Hypothalamus (tissue), 51 donors: ENCODE measurements at regions not wholly inside any gene's neighbourhood (a gene's known extent, or its start where the extent isn't known, plus 50 kb on each side); places are given as distances from the start of the nearest gene placed in this dataset.

ENCODE experiments used
- DNase-seq, 51 donors: peaks; one replicate each; lab custom pipeline; 2025; lab: John Stamatoyannopoulos, UW

DNA sequence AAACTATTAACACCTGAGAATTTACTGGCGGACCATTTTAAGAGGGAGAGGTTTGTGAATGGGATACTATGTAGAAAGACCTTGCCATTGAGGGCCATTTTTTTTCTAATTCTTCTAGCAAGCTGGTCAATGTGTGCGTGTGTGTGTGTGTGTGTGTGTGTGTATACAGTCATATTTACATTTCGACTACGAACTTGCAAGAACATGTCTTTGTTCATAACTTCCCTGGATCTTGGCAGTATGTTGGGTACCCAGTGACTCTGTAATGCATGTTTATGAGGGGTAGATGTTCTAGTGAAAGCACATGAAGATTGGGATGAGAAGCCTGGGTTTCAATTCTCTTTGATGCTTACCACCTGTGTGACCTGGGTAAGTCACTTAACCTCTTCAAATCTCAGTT lies 133.6 kb downstream of the UBE2E3 start:
- DNase-seq: no peak

DNA sequence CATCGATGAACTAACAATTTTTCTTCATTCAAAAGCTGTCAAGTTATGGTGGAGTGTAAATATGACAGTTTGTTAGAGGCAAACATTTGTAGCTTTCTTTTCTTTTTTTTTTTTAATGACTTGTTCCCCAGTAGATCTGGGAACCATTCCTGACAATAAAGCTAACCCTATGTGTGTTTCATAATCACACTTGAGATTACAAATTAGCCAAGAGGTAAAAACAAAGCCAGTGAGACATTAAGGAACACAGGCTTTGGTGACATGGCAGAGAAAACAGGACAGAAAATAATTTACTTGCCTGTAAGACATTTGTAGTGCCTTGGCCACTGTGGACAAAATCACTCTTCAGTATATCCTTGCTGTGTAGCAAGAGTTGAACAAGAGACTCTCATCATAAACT lies 135.9 kb downstream of the UBE2E3 start:
- no peak for DNase-seq

DNA sequence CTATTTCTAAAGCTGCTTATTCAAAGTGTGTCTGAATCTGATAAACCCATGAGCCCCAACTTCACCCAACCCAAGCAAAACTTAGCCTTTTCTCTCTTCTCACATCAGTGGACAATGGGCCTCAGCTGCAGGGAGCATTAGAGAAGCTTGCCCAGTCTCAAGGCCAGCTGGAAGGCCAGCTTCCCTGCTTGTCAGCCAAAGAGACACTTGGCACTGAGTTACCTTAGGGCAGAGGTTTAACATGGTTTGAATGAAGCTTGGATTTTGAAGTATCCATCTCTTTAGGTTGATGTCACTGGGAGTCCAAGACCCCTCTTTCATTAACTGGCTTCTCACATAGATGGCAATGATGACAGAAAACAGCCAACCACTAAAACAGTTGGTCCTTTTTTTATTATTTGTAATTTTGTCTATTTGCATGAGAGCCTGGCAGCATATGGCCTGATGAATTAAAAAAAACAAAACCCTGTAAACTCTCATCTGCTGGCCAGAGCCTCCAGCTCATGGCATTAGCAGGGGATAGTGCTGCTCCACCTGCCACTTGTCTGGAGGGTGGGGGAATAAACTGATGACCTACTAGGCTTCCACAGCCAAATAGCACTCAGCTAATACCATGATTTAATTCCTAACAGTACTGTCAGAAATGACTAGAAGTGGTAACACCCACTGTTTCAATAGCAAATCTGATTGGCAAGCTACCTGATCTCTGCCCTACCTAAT lies 137.0 kb downstream of the UBE2E3 start:
- no peak for DNase-seq

DNA sequence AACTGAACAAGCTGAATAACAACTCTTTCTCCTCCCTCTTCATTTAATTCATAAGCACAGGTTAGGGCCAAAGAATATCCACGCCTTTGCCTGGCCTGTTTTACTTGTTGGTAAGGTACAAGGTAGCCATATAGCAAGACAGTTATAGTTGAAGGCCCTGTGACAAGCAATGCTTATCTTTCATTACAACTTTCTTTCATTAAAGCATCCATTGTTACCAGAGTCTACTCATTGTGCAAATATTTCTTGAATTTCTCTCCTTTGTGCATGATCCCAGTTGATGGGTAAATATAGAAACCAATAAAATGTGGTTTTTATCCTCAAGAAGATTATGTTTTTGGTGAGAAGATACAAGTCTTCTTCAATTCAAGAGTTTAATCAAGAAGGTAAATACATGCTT lies 140.2 kb downstream of the UBE2E3 start:
- DNase-seq: no peak

DNA sequence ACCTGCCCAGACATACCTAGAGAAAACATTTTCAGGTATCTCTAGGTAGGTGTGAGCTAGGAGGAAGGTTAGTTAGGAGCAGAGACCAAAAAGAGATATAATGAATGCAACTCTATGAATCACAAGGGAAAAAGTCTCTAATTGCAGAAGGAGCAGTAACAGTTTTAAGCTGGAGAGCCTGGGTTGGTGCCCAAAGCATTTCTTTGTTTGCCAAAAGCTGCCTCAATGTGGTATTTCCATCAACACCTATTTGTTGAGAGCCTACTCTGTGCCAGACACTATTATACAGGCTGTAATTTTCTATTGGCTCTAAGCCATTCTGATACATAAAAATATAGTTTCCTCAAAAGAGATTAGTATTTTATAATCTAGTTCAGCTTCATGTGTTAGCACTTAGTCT lies 141.6 kb downstream of the UBE2E3 start:
- no peak for DNase-seq

DNA sequence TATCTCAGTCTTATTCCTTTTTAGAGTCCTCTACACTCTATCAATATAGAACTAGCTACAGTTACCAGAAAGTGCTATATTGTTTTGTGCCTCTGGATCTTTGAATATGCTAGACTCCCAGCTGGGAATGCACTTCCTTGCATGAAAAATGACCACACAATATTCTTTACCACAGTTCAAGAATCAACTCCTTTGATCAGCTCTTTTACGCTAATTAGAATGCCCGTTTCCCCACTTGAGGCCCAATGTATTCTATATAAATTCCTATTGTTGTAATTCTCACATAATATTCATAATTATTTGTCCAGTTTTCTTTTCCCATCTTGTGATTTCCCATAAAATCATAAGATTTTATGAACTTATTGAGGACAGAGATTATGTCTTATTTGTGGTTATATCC lies 142.2 kb downstream of the UBE2E3 start:
- DNase-seq: no peak

DNA sequence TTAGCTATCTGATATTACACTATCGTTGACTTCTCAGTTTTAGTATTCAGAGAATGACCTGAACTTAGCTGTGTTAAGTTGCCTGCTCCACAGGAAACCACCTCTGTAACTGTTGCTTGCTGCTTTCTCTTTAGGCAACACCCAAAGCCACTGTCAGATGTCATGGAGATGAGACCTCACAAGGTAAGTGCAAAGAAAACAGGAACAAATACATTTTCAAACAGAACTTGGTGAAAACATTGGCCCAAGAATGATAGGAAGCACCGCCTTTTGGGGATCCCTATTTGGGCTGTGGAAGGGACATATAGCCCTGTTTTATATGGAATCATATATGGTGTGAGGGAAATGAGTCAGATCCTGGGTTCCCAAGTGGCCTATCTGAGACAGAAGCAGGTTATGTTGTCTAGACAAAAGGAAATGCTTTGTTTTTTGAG lies 143.4 kb downstream of the UBE2E3 start:
- no peak for DNase-seq

DNA sequence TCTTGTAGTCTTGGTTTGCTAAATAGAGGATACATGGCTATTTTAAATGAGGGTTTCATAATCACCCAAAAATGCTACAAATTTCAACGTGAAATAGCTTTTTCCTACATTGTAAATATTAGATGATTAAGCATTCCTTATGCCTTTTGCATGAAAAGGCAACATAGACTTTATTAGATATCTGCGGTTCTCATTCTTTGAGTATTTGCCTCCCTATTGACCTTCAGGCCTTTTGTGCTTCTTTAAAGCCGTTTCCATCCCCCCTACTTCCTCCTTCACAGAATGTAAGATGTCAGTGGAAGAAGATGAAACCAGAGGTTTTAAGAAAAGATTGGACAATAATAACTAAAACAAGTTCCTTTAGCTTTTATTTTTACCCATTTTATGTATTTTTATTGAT lies 144.1 kb downstream of the UBE2E3 start:
- DNase-seq: no peak

DNA sequence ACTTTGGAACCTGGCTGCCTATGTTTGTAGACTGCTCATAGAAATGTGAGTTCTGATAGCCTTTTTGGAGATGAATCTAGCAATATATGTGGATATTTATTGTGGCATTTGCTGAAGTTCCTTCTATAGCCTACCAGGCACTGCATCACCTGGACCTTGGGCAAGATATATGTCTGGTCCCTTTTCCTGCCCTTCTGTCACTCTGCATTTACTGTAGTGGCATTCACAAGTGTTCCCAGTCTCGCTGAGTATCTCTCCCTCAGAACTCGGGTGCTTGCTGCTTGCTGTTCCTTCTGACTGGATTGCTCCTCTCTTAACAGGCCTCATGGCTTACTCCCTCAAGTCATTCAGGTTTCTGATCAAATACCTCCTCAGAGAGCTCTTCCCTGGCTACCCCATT lies 145.0 kb downstream of the UBE2E3 start:
- no peak for DNase-seq

DNA sequence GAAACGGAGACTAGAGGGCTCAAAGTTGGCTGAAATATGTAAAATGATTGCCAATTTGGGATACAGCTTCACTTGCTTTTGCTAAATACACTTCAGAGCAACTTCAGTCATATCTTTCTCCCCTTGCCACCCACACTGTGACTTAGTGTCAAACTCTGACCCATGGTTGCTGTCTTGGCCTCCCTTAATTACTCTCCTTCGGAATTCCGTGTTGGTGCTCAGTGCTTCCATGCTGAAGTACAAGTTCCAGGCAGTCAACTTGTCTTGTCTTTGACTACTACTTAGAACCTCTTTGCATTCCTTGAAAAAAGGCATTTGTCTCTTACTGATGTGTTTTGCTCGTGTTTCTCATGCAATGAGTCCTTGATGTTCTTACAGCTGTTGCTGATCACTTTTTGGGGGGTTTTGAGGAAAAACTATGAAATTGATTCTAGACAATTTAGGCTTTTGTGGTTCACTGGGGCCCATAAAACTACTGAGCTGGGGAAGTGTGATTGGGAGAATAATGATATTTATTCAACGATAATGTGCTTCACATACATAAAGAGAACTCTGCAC lies 146.0 kb downstream of the UBE2E3 start:
- DNase-seq: no peak

DNA sequence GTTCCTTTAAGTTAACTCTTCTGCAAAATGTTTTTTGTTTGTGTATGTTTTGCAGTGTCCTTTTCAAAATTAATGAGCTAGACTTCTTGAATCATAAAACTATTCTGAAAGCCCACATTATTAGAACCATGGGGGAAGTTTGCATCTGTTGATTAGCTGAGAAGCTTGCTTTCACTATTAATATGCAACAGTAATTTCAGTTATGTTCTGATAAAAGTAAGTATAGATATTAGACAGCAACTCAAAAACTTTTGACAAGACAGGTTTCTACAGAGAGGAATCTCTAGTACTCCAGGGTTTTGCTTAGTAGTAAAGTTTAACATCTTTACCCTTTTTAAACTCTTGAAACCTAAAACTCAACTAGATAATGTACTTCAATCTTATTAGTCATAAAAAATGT lies 147.8 kb downstream of the UBE2E3 start:
- DNase-seq: no peak

DNA sequence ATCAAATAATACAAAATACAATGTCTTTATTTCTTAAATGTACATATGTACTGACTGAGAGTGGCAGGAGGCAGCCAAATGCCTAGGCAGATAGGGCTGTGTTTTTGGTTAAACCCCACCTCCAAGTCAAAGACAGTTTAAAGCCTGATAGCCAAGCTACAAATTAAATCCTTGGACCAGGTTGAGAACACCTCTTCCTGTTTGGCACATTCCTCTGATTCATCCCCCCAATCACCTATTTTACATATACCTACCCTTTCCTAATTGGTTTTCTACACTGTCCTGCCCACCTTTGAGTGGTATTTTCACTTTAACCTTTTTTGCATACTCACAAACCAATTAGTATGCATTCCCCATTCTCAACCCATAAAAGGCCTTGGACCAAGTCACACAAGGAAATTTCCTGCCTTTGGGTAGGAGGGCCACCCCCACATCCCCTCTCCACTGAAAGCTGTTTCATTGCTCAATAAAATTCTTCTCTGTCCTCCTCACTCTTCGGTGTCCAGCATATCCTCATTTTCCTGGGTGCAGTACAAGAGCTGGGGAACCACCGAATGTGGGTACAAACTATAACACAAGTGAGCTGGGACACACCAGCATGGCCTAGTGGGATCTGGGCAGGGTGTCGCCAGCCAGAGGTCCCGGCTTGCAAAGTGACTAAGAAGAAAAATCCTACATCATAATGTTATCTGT lies 149.1 kb downstream of the UBE2E3 start:
- no peak for DNase-seq

DNA sequence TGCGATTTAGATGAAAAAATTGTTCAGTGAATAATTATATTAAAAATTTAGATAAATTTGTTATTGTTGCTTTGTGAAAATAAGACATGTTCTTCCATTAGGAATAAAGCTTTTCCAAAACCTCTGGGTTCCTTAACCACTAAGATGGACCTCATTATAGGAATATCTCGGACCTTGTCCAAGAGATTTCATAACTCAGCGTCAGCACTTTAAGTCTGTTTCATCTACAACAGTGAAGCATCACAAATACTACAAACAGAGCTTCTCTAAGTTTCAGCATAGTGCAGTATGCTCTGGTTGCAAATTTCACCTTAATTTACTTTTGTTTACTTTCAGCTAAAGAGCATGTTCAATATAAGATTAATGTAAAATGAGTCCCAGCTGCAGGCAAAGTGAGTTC lies 150.3 kb downstream of the UBE2E3 start:
- no peak for DNase-seq

DNA sequence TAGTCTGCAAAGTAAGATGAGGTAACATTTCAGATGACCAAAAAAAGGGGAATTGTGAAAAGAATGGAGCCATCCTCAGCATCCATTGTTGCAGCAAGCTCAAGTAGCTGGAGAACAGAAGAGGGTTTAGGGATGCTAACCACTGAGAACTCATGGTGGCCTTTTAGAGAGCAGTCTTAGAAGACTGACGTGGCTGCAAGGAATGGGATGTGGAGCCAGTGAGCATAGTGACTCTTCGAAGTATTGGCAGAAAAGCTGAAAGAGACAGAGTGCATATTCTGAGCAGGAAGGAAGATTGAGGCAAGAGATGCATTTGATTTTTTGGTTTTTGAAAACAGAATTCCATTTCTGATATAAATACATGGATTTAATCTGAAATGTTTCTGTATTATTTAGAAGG lies 151.2 kb downstream of the UBE2E3 start:
- no peak for DNase-seq

DNA sequence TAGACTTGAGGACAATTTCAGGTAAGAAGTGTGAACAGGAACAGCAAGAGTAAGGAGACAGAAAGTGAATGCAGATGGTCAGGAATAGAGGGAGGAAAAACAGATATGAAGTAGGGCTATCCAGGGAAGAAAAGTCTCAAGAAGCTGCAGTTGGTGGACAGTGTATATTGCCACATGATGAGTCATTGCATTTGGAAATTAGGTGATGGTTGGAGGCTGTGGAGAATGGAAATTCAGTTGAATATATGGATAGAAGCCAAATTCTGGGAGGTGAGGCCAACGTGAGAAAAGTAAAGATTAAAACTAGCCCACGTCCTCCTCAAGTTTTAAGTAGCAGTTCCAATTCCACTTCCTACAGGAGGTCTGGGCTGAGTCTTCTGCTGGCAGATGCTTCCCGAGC lies 158.4 kb downstream of the UBE2E3 start:
- DNase-seq: no peak

DNA sequence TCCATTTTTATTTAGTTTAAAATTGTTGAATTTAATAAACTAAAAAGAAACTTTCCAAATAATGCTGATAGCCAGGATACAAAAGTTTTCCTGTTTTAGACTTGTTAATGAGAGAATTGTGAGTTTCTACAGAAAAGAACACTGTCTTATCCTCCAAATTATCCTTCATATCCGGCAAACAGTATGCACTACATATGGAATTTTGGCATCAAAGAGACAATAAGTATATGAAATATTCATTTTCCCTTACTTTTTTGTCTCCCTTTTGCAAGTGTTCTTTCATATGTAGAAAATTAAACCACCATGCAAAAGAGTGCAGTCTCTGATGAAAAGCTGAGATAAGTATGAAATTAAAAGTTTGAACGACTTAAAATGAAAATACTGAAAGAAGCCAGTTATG lies 159.4 kb downstream of the UBE2E3 start:
- no peak for DNase-seq

DNA sequence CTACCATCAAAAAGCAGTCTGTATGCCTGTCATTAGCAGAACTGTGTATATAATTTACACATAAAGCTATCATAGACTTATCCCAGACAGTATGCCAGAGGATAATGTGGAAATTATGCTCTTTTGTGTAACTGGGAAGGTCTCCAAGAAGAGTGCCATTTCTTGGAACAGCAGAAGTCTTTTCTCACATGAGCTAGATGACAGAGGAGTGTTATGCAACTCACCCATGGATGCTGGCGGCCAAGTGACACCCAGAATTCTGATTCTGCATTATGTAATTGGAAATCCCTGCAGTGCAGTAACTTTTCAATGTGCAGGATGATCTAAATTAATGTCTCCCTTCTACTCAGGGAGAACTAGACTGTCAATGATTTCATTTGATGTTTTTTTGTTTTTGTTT lies 160.0 kb downstream of the UBE2E3 start:
- no peak for DNase-seq

DNA sequence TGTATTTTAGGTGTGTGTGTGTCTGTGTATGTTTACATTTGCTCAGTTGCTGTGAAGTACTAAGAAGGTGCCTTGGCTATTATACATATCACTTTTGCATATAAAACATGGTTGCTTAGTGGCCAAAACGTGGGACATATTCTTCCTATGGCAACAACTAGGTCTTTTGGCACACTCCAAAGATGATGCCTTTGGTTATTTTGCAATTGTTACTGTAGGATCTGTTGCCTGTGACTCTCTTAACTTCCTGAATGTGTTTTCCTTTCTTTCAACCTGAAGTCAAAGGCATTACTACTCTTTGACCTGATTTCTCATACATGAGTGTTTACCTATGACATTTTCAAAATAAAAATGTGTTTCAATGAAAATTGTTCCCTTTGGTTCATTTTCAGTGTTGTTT lies 160.5 kb downstream of the UBE2E3 start:
- no peak for DNase-seq

DNA sequence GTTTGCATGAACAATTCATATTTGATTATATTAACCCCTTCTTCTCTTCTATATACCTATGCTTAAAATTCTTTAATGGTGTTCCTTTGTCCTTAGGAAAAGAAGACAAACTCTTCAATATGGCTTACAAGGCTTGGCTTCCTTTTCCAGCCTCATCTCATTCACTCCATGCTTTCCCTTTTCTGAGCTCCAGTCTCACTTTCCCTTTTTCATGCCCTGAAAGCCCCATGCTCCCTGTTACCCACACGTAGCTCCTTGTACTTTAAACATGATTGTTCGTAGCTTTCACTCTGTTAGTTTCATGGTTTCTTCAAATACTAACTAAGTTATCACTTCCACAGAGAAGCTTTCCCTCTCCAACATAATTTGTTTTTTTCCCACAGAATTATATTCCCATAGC lies 161.3 kb downstream of the UBE2E3 start:
- DNase-seq: no peak

DNA sequence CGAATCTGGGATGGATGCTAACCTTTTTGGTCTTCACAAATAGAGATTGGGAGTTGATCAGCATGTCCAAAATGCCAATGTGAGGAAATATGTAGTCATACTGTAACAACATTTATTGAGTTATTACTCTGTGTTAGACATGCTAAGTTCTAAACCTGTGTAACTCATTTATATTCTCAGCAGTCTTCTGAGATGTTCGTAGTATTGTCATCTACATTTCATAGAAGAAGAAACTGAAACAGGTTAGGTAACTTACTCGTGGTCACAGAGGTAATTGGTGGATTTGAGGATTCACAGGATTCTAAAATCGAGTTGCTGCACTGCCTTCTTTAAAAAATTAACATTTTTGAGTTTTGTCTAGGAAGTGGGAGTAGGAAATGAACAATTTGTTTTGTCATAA lies 162.1 kb downstream of the UBE2E3 start:
- DNase-seq: no peak

DNA sequence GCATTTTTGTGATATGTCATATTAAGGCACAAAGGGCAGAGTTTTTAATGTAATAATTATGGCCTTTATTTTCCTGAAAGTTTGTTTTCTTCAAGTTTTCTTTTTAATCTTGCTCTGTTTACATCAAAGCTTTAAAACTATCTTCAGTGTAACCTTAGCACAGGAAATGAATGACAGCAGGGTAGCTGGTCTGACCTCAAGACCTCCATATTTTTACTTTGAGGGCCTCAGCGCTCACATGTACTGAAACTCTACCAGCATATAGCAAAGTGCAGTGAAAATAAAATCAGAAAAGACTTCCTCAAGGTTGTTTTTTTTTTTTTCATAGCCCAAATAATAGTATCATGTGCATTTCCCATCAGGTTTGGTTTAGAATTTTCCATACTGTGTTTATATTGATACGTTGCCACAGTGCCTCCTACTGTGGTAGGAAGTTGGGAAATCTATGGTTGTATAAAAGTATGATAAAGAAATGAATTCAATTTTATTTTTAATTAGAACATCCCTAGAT lies 163.4 kb downstream of the UBE2E3 start:
- no peak for DNase-seq

DNA sequence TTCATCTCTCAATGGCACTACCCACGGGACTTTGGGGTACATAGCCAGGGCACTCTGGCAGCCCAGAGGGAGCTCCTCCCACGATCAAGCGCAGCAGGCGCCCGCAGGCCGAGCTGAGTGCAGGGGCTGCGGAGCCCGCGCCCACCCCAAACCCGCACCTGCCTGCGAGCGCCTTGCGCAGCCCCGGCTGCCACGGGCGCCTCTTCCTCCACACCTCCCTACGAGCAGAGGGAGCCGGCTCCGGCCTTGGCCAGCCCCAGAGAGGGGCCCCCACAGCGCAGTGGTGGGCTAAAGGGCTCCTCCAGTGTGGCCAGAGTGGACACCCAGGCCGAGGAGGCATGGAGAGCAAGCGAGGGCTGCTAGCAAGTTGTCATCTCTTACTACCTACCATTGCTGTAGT lies 165.2 kb downstream of the UBE2E3 start:
- DNase-seq: no peak
